Left lung (tissue), 4 donors: ENCODE measurements at regions not wholly inside any gene's neighbourhood (a gene's known extent, or its start where the extent isn't known, plus 50 kb on each side); places are given as distances from the start of the nearest gene placed in this dataset.

Source experiments
- ATAC-seq: fragments of 200-7000 bp; cut with Tn5 transposase; one replicate; pipeline ENCODE4 v1.9.1; 2020; ENCODE audit warnings: moderate library complexity
- DNase-seq, 4 donors: peaks; one replicate each; pipeline ENCODE4 v3.0.0-alpha.2; 2013 to 2020
- H3K27ac ChIP-seq, 2 donors: fragments of 200-600 bp; sonication (generic) in 1 of 2; one replicate each; pipeline versions ENCODE4 v1.5.0 to v1.8.0; 2020 to 2021
- H3K27me3 ChIP-seq, 2 donors: fragments of 200-600 bp; sonication (generic) in 1 of 2; one replicate each; pipeline versions ENCODE4 v1.5.0 to v1.8.0; 2020 to 2021
- H3K36me3 ChIP-seq, 2 donors: fragments of 200-600 bp; sonication (generic) in 1 of 2; one replicate each; pipeline versions ENCODE4 v1.5.0 to v1.8.0; 2020 to 2021
- H3K4me1 ChIP-seq, 2 donors: fragments of 200-600 bp; one replicate each; pipeline ENCODE4 v1.8.0; 2021
- H3K4me3 ChIP-seq, 2 donors: fragments of 200-600 bp; sonication (generic) in 1 of 2; one replicate each; pipeline versions ENCODE4 v1.5.0 to v1.8.0; 2020 to 2021; ENCODE audit warnings: mild to moderate bottlenecking in 1 of 2
- H3K9me3 ChIP-seq, 2 donors: fragments of 200-600 bp; sonication (generic) in 1 of 2; one replicate each; pipeline versions ENCODE4 v1.5.0 to v1.8.0; 2020 to 2021
- intact Hi-C, 2 donors: fragments of 100-400 bp; cut with DNase I; formaldehyde crosslinking; loops; one replicate each; pipeline versions ENCODE4 v1.11.2 to v1.14.2; 2022
- TF ChIP-seq, protein P1 (sequence below), 2 donors: fragments of 200-600 bp; sonication (generic) in 1 of 2; IDR thresholded peaks; one replicate each; pipeline versions ENCODE4 v1.5.0 to v1.8.0; 2021; ENCODE audit warnings: antibody characterized with exemption in 2 of 2
- donor health status: DM: no; HTN: yes; CAD: no.
- donor health status: DM: no; HTN: no; CAD: no.

- Histone ChIP-seq H3K27me3 (no peaks in the 10 kb centered on the region), H3K4me1 (no peaks in the 10 kb centered on the region), H3K4me3 (no peak overlapping the region), H3K9me3 (no peaks in the 10 kb centered on the region), H3K36me3 (no peaks in the 10 kb centered on the region), H3K27ac (no peak overlapping the region)
- intact Hi-C loops = no loop called here
- DNase-seq = no peak
- ATAC-seq = no peak
- TF ChIP-seq, protein P1, sequence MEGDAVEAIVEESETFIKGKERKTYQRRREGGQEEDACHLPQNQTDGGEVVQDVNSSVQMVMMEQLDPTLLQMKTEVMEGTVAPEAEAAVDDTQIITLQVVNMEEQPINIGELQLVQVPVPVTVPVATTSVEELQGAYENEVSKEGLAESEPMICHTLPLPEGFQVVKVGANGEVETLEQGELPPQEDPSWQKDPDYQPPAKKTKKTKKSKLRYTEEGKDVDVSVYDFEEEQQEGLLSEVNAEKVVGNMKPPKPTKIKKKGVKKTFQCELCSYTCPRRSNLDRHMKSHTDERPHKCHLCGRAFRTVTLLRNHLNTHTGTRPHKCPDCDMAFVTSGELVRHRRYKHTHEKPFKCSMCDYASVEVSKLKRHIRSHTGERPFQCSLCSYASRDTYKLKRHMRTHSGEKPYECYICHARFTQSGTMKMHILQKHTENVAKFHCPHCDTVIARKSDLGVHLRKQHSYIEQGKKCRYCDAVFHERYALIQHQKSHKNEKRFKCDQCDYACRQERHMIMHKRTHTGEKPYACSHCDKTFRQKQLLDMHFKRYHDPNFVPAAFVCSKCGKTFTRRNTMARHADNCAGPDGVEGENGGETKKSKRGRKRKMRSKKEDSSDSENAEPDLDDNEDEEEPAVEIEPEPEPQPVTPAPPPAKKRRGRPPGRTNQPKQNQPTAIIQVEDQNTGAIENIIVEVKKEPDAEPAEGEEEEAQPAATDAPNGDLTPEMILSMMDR (IDR thresholded peaks at IDR 0.05) = no peak
Observed at GRCh38 chr1:72489801-72490200, 207.5 kb upstream of the NEGR1 start.

- TF ChIP-seq, protein P1 (IDR thresholded peaks at IDR 0.05) = no peak
- no peak overlapping the region for H3K27ac ChIP-seq
- H3K36me3 ChIP-seq = no peaks in the 10 kb centered on the region
- no peak overlapping the region for H3K4me3 ChIP-seq
- intact Hi-C loops = no loop called here
- no peaks in the 10 kb centered on the region for H3K4me1 ChIP-seq
- DNase-seq (peak in 2 of 4 donors; percentile 53 to 74), ATAC-seq (no peak)
- H3K9me3 ChIP-seq = no peaks in the 10 kb centered on the region
- no peaks in the 10 kb centered on the region for H3K27me3 ChIP-seq
Observed at GRCh38 chr1:72485801-72486200, 203.5 kb upstream of the NEGR1 start.

GRCh38 chr1:72483846-72484357 lies 201.6 kb upstream of the NEGR1 start:
- no peak for ATAC-seq
- no peak overlapping the region for H3K4me3 ChIP-seq
- TF ChIP-seq, protein P1 (IDR thresholded peaks at IDR 0.05) = no peak
- H3K27me3 ChIP-seq = no peaks in the 10 kb centered on the region
- H3K27ac ChIP-seq = no peak overlapping the region
- H3K36me3 ChIP-seq = no peaks in the 10 kb centered on the region
- no peaks in the 10 kb centered on the region for H3K4me1 ChIP-seq
- DNase-seq = no peak
- peaks cover 0 to 11% of the 10 kb centered on the region in 2 donors for H3K9me3 ChIP-seq
- intact Hi-C loops = no loop called here

- H3K4me3 ChIP-seq = no peak overlapping the region
- no peaks in the 10 kb centered on the region for H3K4me1 ChIP-seq
- ATAC-seq = no peak
- DNase-seq = no peak
- peaks cover 0 to 15% of the 10 kb centered on the region in 2 donors for H3K9me3 ChIP-seq
- TF ChIP-seq, protein P1 (IDR thresholded peaks at IDR 0.05) = no peak
- H3K36me3 ChIP-seq = no peaks in the 10 kb centered on the region
- intact Hi-C loops = no loop called here
- no peak overlapping the region for H3K27ac ChIP-seq
- no peaks in the 10 kb centered on the region for H3K27me3 ChIP-seq
Observed at GRCh38 chr1:72482736-72483413, 200.5 kb upstream of the NEGR1 start.

- Histone ChIP-seq H3K4me3 (no peak overlapping the region), H3K27ac (no peak overlapping the region), H3K27me3 (no peaks in the 10 kb centered on the region), H3K36me3 (no peaks in the 10 kb centered on the region), H3K4me1 (no peaks in the 10 kb centered on the region), H3K9me3 (peaks cover 0 to 15% of the 10 kb centered on the region in 2 donors)
- intact Hi-C loops = no loop called here
- no peak for ATAC-seq
- TF ChIP-seq, protein P1 (IDR thresholded peaks at IDR 0.05) = no peak
- peak in 1 of 4 donors; percentile 16 for DNase-seq
Observed at GRCh38 chr1:72481420-72481970, 199.2 kb upstream of the NEGR1 start.
